AG10803 (cell line): ENCODE measurements at regions not wholly inside any gene's neighbourhood (a gene's known extent, or its start where the extent isn't known, plus 50 kb on each side); places are given as distances from the start of the nearest gene placed in this dataset.

Experiments used
- DNase-seq: peaks from one replicate; pipeline ENCODE4 v3.0.0; 2010; ENCODE audit warnings: low read depth
- H3K4me3 ChIP-seq: 2 replicates; pipeline ENCODE4 v1.5.1; 2011; ENCODE audit warnings: mild to moderate bottlenecking, low read length, control low read depth
- CTCF ChIP-seq: conservative IDR thresholded peaks from 2 replicates; pipeline ENCODE4 v1.5.1; 2011; ENCODE audit warnings: mild to moderate bottlenecking, low read length, control low read depth, inconsistent platforms

- no peak for DNase-seq
- no peak overlapping the region for H3K4me3 ChIP-seq
- TF ChIP-seq CTCF, result no peak
Measured at GRCh38 chr2:162914161-162914560, 75.6 kb upstream of the KCNH7 start.

DNA sequence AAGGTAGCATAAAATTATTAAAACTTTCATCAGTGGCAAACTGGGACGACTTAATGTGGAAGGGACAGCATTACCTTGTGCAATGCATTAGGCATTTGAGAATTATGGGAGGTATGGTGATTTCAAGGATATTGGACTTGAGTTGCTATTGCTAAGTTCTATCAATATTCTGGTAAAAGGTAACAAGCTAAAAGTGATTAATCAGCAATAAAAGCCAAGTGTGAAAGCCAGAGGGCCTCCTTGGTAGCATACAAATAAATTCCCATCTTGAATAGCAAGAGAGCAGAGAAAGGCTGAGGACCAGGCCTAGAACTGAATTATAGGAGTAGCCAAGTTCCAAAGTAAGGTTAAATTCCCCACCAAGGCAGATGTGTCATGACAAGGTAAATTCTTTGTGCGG is 74.2 kb upstream of the KCNH7 start:
- no peak for TF ChIP-seq CTCF
- H3K4me3 ChIP-seq, result no peak overlapping the region
- DNase-seq, result no peak

- no peak overlapping the region for H3K4me3 ChIP-seq
- DNase-seq, result no peak
- TF ChIP-seq CTCF, result no peak
Measured at GRCh38 chr2:162908567-162908966, 70.0 kb upstream of the KCNH7 start.

- H3K4me3 ChIP-seq, result no peak overlapping the region
- TF ChIP-seq CTCF, result peak; percentile 77
- DNase-seq, result peak; percentile 56
Measured at GRCh38 chr2:162890690-162891311, 52.2 kb upstream of the KCNH7 start.

DNA sequence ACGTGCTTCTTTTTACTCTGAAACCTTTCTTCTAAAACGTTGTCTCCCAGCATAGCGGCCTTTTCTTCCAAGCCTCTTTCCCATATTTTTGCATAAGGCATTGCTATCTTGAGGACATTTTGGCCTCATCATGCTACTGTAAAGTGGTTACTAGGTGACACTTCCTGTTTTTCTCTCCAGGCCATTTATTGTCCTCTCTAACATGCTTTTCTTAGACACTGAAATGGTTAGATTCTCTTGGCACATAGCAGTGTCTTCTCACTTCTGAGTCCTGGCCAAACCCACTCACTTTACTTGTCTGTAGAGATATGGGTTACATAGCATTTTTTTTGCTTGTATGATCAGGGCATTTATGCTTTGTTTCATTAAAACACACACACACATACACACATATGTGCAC is 50.1 kb upstream of the KCNH7 start:
- no peak for DNase-seq
- no peak for TF ChIP-seq CTCF
- no peak overlapping the region for H3K4me3 ChIP-seq
